HCT116 (cell line): ENCODE measurements at regions not wholly inside any gene's neighbourhood (a gene's known extent, or its start where the extent isn't known, plus 50 kb on each side); places are given as distances from the start of the nearest gene placed in this dataset.

Experiments used
- CEBPB ChIP-seq: IDR thresholded peaks from 2 replicates; pipeline ENCODE4 v1.6.1; 2012; ENCODE audit warnings: low read depth
- CTCF ChIP-seq, 3 experiments: fragments of 200-600 bp in 1 of 3; sonication (generic) in 1 of 3; IDR thresholded peaks in 2 of 3; conservative IDR thresholded peaks in 1 of 3; 2 replicates each; pipeline ENCODE4 v1.5.1; 2012 to 2017; ENCODE audit warnings: low read depth in 2 of 3, low read length in 2 of 3, antibody characterized with exemption in 1 of 3, borderline replicate concordance in 1 of 3, control low read depth in 1 of 3, mild to moderate bottlenecking in 1 of 3, mixed read lengths in 1 of 3, mixed run types in 1 of 3, moderate library complexity in 1 of 3; ENCODE audit not compliant: insufficient read depth in 1 of 3
- EGR1 ChIP-seq: IDR thresholded peaks from 2 replicates; pipeline ENCODE4 v1.6.1; 2012; ENCODE audit warnings: low read depth
- EZH2 ChIP-seq: fragments of 200-600 bp; sonication (generic); IDR thresholded peaks from 2 replicates; pipeline ENCODE4 v1.6.1; 2017; ENCODE audit warnings: antibody characterized with exemption, mixed run types
- FOSL1 ChIP-seq: IDR thresholded peaks from 2 replicates; pipeline ENCODE4 v1.6.1; 2012; ENCODE audit warnings: low read depth
- MAX ChIP-seq: IDR thresholded peaks from 2 replicates; pipeline ENCODE4 v1.6.1; 2012
- POLR2A ChIP-seq: IDR thresholded peaks from 2 replicates; pipeline ENCODE4 v1.7.0; 2011; ENCODE audit warnings: borderline replicate concordance; ENCODE audit not compliant: insufficient read depth, insufficient read length; ENCODE audit errors: extremely low read depth
- POLR2AphosphoS5 ChIP-seq: IDR thresholded peaks from 2 replicates; pipeline ENCODE4 v1.6.1; 2011; ENCODE audit warnings: mild to moderate bottlenecking, low read depth, low read length, moderate library complexity
- RAD21 ChIP-seq: IDR thresholded peaks from 2 replicates; pipeline ENCODE4 v1.6.1; 2012; ENCODE audit warnings: low read depth, mild to moderate bottlenecking
- REST ChIP-seq: IDR thresholded peaks from 2 replicates; pipeline ENCODE4 v1.6.1; 2012; ENCODE audit warnings: low read depth
- SRF ChIP-seq: IDR thresholded peaks from 2 replicates; pipeline ENCODE4 v1.6.1; 2012; ENCODE audit warnings: low read depth
- YY1 ChIP-seq: IDR thresholded peaks from 2 replicates; pipeline ENCODE4 v1.6.1; 2011; ENCODE audit warnings: low read length, low read depth, moderate library complexity, mild to moderate bottlenecking; ENCODE audit not compliant: insufficient replicate concordance; ENCODE audit errors: extremely low read depth
- ZBTB33 ChIP-seq: IDR thresholded peaks from 2 replicates; pipeline ENCODE4 v1.6.1; 2011; ENCODE audit warnings: mild to moderate bottlenecking, low read length, moderate library complexity; ENCODE audit not compliant: insufficient replicate concordance; ENCODE audit errors: extremely low read depth

- TF ChIP-seq FOSL1 (no peak), MAX (no peak), CTCF (IDR thresholded peaks at IDR 0.05 in 2 of 3, conservative IDR thresholded peaks at IDR 0.05 in 1 of 3; ENCODE audit: borderline replicate concordance in 1 of 3, insufficient read depth in 1 of 3, low read depth in 2 of 3, low read length in 2 of 3) (0 out of 6 replicates have a peak, but pooled peaks of 1 of the 3 experiments have one; percentile 19), POLR2AphosphoS5 (no peak), CEBPB (no peak), POLR2A (no peak), YY1 (no peak), EZH2 (no peak), REST (no peak), RAD21 (no peak), SRF (no peak), EGR1 (no peak), ZBTB33 (no peak)
Measured at GRCh38 chr11:127789927-127790326, 789.4 kb upstream of the KIRREL3 start.
